HG03097 (cell line): ENCODE measurements at regions not wholly inside any gene's neighbourhood (a gene's known extent, or its start where the extent isn't known, plus 50 kb on each side); places are given as distances from the start of the nearest gene placed in this dataset.
"Not testable (repeated sequence)": the region's sequence is repeated elsewhere in the genome, so short reads cannot be mapped to it uniquely, and the experiment has no call there.

Experiments
- ATAC-seq: cut with Tn5 transposase; IDR thresholded peaks from one replicate; pipeline ENCODE4 v1.9.1; 2021; ENCODE audit not compliant: unreplicated experiment, low FRiP score

DNA sequence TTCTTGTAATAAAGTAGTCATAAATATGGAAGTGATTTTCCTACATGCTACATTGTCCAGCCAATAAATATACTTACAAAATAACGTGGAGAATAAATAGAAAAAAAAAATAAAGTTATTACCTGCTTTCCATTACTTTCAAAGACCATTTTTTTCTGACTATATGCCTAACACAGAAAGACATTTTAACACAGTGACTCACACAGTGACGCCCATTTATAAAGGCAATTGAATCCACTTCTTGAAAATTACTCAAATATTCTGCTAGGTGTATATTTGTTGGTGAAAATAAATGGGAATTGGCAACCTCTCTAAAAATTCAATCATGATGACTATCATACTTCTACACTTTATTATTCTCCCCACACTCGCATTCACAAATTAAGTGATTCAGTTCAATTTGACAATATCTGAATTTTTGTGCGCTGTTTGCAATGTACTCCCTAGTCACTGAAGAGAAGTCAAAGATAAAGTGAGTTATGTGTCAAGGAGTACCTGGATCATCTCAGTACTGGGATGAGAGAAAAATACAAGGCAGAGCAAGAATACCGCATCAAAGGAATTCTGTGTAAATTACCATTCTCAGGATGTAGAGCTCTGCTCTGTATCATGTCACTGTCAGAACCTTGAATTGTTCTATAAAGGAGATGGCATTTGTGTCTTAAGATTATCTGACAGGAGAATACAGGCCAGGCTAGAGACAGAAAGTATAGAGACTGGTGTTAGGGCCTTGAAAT, 642.7 kb downstream of the IPMK start:
- ATAC-seq = no peak

DNA sequence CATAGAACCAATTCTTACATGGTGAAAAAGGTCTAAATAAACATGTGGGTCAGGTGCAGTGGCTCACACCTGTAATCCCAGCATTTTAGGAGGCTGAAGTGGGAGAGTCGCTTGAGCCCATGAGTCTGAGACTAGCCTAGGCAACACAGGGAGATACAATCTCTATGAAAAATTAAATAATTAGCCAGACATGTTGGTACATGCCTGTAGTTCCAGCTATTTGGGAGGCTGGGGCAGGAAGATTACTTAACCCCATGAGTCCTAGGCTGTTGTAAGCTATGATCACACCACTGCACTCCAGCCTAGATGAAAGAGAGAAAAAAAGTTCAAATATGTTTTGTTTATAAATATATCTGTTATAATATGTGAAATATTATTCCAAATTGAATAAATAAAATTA, 643.6 kb downstream of the IPMK start:
- ATAC-seq = no peak

DNA sequence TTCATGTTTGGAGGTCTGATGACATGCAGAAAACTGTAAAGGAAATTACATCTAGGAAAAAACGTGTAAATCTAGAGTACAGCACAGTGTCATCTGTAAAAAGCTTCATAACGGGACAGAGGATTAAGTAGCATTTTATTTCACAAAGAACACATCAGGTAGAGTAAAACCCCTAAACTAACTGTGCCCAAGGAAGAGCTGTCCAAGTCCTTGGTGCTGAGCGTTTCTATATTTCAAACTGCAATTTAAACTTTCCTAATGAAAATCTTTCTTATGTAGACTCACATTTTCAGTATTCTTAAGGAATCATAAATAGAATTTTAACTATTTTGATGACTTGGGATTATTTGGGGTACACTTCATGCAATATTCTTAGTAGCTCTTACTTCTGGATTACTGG, 646.2 kb downstream of the IPMK start:
- no peak for ATAC-seq

DNA sequence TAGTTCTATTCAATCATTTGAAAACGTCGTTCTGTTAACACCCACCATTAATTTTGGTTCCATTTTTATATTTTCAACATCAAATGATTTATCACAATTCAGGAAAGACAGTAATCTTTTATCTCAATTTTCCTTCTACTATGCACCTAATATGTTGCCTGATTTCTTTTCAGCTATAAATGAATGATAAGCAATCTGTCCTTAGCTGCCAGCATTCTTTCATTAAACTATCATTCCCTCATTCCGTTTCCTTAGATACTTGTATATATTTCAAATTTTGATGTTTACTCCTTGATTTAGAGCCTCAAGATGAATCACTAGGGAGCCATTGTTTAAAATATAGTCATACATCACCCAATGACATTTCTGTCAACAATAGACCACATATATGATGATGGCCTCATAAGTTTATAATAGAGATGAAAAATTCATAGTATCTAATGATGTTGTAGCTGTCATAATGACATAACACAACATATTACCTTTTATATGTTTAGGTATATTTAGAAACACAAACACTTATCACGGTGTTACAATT, 661.7 kb downstream of the IPMK start:
- ATAC-seq = no peak

DNA sequence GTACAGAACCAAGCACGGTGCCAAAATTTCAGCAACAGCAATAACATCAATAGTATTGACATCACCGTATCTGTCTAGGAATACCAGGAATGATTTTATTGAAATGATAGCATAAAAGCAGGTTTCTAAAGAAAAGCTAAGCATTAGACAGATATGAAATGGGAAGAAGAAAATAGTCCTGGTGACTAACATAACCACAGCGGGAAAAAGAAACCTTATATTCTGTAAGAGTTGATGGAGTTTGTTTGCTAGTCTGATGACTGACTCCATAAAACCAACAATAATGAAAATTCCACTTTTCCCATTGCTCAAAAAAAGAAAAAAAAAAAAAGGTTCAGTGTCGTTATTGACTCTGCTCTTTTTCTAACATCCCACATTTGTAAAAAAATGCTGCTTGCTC, 668.3 kb downstream of the IPMK start:
- ATAC-seq = no peak

DNA sequence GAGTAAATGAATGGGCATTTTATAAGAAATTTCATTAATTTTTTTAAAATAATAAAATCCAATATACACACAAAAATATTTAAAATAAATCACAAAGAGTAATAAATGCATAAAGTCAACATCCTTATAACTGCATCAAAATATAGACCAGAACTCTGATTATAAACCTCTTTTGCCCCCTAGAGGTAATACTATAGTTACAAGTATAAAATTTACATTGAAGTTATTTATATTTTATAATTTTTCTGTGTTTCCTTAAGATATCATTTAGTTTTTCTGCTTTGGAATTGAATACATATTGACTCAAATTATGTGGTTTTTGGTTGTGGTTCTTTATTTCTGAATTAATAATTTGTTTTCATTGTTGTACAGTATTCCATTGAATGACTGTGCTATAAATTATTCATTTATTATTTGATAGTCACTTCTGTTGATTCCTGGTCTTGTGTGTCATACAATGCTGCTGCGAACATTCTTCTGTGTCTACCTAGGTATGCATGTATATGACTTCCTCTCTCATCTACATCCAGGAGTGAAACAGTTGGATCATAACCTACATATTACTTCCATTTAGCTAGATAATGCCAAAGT, 673.6 kb downstream of the IPMK start:
- ATAC-seq = no peak

DNA sequence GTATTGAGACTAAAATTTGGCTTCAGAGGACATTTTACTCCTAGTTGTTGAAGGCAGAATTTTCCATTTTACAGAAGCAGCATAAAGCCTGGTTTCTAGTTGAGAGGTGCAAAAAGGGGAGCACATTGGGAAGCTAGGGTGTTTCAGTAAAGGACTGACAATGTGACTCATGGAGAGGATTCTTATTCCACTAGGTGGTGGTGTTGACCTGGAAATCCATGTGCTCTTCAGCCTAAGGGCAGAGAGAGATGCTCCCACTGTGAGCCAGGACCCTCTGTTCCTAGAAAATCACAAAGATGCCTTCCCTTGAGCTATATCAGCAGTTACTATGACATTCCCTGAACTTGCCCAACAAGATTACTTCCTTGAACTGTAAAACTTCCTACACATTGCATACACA, 687.8 kb downstream of the IPMK start:
- ATAC-seq = no peak

DNA sequence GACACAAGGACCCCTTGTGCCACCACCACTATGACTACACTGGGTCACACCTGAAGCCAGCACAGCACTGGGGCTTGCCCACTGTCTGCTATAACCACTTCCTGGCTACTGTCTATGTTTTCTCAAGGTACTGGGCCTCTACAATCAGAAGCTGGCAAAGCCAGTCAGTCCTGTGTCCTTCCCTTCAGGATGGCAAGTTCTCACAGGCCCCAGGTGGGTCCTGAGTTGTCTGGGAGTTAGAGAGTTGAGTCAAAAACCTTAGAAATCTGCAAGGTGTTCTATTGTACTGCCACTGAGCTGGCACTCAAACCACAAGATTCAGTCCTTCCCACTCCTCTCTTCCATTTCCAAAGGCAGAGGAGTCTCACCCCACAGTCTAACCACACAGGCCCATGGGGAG, 705.5 kb downstream of the IPMK start:
- no peak for ATAC-seq

DNA sequence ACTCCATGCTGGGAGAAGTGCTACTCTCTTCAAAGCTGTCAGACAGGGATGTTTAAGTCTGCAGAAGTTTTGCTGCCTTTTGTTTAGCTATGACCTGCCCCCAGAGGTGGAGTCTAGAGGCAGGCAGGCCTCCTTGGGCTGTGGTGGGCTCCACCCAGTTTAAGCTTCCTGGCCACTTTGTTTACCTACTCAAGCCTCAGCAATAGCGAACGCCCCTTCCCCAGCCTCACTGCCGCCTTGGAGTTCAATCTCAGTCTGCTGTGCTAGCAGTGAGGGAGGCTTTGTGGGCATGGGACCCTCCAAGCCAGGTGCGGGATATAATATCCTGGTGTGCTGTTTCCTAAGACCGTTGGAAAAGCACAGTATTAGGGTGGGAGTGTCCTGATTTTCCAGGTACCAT, 715.9 kb downstream of the IPMK start:
- not testable (repeated sequence) for ATAC-seq

DNA sequence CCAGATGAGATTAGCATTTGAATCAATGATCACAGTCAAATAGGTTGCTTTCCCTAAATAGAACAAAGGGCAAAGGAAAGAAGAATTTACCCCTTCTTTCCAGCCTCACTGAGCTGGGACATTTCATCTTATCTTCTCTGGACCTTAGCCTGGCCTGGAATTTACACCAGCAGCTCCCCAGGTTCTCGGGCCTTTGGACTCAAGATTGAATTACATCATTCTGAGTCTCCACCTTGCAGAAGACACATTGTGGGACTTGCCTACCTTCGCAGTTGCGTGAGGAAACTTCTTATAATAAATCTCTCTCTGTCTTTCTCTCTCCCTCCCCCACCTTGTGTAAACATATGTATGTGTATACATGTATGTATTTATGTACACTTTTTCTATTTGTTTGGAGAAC, 732.4 kb downstream of the IPMK start:
- ATAC-seq = no peak

DNA sequence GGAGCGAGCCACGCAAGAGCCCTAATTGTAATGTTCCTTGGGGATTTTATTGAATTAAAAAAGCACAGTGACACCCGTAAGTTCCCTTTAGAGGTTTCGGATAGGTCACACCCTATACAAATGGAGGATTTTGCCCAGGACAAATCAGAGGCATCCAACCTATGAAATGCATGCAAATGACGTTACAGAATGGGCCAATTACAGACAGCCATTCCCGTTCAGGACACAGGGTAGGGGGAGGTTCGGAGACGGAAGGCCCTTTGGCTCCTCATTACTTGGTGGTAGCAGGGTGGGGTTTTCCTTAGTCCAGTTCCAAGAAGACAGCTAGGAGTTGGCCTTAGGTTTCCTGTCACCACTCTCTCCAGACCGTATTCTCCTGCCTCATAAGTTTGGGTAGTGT, 754.1 kb downstream of the IPMK start:
- ATAC-seq = no peak

DNA sequence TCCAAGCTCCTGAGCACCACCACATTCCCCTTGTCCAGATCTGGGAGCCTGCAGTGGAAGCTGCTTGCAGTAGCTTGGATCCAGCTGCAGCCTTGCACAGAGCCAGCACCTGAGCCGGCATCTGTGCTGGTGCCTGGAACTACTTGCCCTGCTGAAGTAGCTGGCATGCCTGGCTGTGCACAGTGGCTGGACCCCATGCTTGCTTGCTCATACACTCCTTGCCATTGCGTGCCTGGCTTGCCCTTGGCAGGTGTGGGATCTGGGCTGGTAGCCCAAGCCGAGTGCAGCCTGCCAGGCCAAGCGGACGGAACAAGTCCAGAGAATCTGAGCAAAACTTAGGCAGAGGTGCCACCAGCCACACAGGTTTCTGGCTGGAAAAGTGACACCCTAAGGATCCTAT, 759.9 kb downstream of the IPMK start:
- no peak for ATAC-seq

DNA sequence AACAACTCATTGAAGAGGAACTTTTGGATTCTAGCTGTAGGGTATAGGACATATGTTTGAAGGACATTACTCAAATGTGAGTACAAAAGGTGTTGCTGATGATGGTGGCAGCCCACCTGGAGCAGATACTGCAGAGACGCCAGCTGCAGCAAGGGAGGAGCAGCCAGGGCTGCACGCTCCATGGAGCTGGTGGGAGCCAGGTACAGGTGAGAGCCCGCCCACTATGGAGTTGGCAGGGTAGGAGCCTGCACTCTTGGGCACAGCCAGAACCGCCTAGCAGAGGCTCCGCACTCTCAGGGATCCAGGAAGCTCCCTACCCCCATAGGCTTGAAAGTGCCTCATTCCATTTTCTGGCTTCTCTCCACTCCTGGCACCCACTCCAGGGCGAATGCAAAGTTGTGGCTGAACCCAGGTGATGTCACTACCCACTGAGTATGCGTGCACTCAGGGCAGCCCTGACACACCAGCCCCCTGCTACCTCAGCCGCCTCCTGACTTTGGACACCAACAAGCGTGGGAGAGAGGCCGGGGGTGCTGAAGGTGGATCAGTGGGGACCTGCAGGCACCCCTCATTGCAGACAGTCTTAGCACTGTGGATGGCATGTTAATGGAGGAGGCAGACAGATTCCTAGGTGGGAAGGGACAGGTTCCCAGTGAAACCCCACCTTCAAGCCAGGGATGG, 761.1 kb downstream of the IPMK start:
- no peak for ATAC-seq

DNA sequence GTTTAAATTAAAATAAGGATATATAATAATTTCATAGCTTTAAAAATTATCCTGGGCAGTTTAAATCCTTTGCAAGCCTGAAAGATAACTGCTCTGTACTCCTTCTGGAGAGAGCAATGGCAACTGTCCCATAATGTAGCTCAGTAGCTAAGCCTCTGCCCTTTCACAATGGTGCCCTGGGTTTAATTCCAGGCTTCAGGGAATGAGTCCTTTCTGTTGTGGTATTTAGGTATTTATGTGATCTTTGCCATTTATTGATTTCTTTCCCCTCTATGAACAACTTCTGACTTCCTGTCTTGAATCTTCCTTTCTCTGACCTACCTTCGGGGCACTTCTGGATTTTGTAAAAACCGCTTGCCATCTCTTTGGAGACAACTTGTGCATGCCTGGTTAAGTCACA, 773.2 kb downstream of the IPMK start:
- no peak for ATAC-seq

DNA sequence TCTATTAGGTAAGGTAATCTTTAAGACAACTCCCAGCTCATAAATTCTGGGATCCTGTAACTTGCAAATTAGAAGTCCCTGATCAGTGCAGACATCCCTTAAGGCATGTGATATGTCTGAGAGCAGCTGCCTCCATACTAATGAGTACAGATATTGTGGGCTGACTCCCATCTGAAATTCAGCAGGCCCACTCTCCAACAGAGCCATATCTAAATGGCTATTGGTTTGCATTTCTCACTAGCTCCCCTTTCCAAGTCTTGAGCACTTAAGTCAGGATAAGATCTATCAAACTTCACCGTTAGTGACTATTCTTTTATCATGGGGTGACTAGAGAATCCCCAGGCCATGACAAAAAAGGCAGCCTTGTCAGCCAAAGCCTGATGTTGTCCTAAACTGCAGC, 785.4 kb downstream of the IPMK start:
- no peak for ATAC-seq

DNA sequence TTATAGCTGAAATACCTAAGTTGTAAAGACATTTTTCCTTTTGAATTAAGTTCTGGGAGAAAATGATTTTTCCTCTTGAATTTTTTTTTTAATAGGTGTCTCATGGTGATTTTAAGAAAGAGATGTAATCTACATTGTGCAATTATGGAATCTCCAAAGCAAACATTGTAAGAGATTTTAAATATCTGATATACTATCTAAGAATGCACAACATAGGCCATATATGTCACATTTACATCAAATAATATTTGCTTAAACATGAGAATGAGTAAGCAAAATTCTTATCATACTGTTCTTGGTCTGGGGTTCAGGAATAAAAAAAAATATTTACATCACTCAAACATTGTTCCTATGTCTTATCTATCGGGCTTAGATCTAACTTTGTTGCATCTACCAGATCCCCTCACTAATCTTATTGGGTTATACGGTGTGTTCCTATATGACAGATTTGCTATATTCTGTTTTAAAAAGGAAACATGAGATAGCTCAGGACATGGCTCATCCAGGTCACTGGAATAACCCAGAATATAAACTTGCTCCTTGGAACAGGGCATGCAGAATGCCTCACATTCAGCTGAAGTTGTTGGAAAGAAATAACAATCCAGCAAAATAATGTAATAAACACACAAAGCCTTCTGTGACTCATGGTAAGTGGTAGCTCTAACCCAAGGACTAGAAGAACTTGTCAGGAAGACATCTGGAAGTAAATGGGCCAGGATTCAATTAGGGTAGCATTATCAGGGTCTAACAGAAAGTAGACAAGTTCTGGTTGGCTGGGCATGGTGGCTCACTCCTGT, 794.7 kb downstream of the IPMK start:
- no peak for ATAC-seq

DNA sequence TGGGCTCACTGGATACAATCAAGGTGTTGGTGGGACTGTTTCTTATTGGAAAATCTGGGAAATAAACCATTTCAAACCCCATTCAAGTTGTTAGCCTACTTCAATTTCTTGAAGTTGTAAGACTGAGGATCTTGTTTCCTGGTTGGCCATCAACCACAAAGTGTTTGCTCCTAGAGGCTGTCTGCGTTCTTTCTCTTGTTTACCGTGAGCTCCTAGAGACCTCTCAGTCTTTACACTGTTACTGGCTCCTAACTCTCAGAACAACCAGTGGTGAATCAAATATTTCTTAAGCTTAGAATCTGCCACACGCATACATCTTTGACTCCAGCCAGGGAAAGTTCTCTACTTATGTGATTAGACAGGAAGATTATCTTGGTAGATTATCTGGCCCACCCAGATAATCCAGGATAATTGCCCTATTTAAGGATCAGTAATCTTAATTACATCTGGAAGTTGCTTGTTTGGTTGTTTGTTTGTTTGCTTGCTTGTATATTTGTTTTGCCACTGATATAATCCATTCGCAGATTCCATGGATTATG, 798.7 kb downstream of the IPMK start:
- ATAC-seq = no peak

DNA sequence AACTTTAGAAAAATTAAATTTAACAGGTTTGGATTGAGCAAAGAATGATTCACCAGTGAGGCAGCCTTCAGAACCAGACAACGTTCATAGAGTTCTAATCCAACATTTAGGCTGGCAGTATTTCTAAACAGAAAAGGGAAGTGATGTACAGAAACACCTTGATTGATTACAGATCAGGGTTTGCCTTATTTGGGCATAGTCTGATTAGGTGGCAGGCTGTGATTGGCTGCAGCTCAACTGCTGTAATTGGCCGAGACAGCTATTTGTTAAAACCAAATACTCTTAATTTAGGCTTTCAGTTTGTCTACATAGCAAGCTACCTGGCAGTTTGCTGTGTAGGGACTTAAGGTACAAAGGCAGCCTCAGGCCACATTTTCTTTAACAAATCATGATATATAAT, 802.5 kb downstream of the IPMK start:
- no peak for ATAC-seq

DNA sequence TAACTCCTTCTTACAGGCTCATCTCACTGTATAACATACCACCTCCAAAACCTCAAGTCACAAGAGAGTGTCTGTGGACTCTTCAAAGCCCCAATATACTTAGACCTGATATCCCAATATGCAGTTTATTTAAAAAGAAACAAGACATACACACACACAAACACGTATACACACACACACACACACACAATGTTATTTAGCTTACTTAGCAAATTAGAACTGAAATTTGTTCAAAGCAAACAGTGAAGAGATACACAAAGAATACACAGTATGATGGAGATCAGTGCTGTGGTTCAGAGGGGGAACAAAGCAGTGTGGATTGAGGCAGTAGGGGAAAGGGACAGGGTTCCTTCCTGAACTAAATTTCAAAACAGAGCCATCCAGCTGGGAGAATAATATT, 807.2 kb downstream of the IPMK start:
- ATAC-seq = no peak

DNA sequence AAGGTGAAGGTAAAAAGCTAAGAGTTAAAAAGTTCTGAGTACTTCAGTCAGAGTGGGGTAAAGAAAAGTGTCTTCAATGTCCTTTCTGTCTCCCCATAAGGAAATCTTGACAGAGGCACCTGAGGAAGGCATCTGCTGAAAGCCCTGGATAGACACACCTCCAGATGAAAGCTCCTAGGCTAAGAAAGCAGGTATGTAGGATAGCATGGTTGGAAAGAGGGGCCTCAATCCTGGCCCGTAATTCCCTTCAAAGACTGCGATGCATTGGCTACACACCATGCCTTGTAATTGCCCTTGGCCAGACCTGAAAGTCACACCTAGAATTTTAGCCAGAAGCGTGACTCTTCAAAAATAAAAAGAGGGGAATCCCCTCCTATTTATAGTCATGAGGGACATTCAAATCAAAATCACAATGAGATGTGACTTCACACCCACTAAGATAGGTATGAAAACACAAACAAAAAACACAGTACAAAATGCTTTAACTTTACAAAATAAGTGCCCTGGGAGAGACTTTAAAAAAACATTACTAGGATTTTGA, 809.7 kb downstream of the IPMK start:
- ATAC-seq = no peak

DNA sequence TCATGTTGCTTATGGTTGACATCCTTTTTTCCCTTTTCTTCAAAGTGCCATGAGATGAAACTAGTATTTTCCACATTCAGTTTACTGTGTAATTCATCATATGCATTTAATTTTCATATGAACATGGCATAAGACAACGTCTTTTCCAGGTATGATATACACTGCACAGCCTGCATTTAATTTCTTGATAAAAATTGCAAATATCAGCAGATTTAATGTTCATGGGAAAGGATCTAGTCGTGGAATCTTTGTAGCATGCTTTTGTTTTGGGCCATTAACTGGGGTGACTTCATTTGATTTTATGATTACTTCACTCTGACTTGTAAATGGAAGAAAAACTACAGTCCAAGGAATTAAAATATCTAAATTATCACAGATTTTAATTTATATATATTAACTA, 837.3 kb downstream of the IPMK start:
- ATAC-seq = no peak
